ENCODE measurements at regions not wholly inside any gene's neighbourhood (a gene's known extent, or its start where the extent isn't known, plus 50 kb on each side); places are given as distances from the start of the nearest gene placed in this dataset.

DNA sequence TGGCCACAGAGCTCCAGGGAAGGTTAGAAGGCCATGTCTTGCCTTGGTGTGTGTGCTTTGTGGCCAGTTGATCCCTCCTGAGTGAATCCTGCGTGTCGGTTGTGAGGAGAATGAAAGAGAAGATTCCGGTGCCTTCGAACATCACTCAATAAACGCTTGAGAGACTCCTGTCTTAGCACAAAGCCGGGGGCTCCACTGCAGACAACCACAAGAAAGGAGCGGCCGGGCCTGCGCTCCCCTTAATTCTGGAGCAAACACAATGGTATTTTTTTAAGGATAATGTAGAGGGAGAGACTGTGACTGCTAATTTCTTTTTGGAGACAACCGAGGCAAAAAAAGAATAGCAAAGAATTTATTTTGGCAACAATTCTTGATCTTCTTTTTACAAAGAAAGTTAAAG lies 286.8 kb upstream of the SHH start:
- TF ChIP-seq EZH2 (IDR thresholded peaks at IDR 0.05; ENCODE audit: borderline replicate concordance, low read depth, low read length, poor library complexity, severe bottlenecking), result no peak
- TF ChIP-seq, protein P1, sequence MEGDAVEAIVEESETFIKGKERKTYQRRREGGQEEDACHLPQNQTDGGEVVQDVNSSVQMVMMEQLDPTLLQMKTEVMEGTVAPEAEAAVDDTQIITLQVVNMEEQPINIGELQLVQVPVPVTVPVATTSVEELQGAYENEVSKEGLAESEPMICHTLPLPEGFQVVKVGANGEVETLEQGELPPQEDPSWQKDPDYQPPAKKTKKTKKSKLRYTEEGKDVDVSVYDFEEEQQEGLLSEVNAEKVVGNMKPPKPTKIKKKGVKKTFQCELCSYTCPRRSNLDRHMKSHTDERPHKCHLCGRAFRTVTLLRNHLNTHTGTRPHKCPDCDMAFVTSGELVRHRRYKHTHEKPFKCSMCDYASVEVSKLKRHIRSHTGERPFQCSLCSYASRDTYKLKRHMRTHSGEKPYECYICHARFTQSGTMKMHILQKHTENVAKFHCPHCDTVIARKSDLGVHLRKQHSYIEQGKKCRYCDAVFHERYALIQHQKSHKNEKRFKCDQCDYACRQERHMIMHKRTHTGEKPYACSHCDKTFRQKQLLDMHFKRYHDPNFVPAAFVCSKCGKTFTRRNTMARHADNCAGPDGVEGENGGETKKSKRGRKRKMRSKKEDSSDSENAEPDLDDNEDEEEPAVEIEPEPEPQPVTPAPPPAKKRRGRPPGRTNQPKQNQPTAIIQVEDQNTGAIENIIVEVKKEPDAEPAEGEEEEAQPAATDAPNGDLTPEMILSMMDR (conservative IDR thresholded peaks at IDR 0.05; ENCODE audit: low read depth, low read length), result no peak
- H3K27me3 ChIP-seq (replicated peaks; ENCODE audit: insufficient read depth, low read depth, low read length, poor library complexity), result peaks cover 4% of the 10 kb centered on the region
- no peak for DNase-seq (ENCODE audit: low spot score)
- H3K9me3 ChIP-seq (ENCODE audit: low read depth, low read length, poor library complexity, severe bottlenecking), result no peaks in the 10 kb centered on the region
- ChIA-PET POLR2A (ENCODE audit: low non-redundant PET) (no interaction called here), CTCF (no interaction called here)
- no TSS peak for BruUV-seq (replicated peaks)
- H3K27ac ChIP-seq (ENCODE audit: low read depth, low read length, poor library complexity, severe bottlenecking), result no peak overlapping the region
- H3K36me3 ChIP-seq (ENCODE audit: insufficient read depth, low read length, poor library complexity, severe bottlenecking), result no peaks in the 10 kb centered on the region
- H3K4me3 ChIP-seq (ENCODE audit: low read depth, low read length, poor library complexity, severe bottlenecking), result no peak overlapping the region
- H3K4me1 ChIP-seq (ENCODE audit: insufficient read depth, low read length, poor library complexity, severe bottlenecking), result no peaks in the 10 kb centered on the region
- intact Hi-C loops (cut with micrococcal nuclease; ENCODE audit: unreplicated experiment), result no loop called here

DNA sequence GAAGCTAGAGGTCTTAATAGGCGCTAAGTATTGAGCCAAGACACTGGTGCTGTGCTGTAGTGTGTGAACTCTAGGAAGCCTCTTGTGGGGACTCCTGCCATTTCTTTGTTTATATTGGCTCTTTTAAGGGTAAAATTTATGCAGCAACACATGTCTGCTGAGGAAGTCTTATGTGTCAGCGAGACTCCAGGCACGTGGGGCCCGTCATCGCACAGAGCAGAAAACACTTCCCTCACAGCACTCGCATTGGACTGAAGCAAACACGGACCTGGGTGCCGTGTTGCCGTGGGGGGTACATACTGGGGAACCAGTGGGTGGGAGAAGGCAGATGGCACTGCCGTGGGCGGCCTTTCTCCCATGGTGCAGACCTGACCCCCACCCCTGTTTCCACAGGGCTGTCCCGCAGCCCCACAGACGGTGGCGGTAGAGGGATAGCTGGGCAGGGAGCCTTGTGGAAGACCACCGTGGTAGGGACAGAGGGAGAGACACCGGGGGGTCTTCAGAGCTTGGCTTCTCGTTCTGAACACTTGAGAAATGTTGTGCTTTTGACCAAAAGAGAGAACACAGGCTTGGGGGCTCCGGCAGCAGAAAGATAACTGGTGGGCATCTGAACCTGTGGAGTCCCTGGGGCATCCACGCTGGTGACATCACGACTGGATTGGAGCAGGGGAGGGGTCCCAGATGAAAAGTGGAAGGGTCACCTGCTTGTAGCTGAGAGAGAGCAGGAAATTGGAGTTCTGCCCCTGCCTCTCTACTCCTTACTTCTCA lies 284.7 kb upstream of the SHH start:
- BruUV-seq (replicated peaks), result no TSS peak
- no peak for DNase-seq (ENCODE audit: low spot score)
- Histone ChIP-seq H3K4me3 (ENCODE audit: low read depth, low read length, poor library complexity, severe bottlenecking) (no peak overlapping the region), H3K4me1 (ENCODE audit: insufficient read depth, low read length, poor library complexity, severe bottlenecking) (no peaks in the 10 kb centered on the region), H3K9me3 (ENCODE audit: low read depth, low read length, poor library complexity, severe bottlenecking) (no peaks in the 10 kb centered on the region), H3K36me3 (ENCODE audit: insufficient read depth, low read length, poor library complexity, severe bottlenecking) (no peaks in the 10 kb centered on the region), H3K27me3 (replicated peaks; ENCODE audit: insufficient read depth, low read depth, low read length, poor library complexity) (no peaks in the 10 kb centered on the region), H3K27ac (ENCODE audit: low read depth, low read length, poor library complexity, severe bottlenecking) (no peak overlapping the region)
- ChIA-PET POLR2A (ENCODE audit: low non-redundant PET) (no interaction called here), CTCF (no interaction called here)
- no peak for TF ChIP-seq EZH2 (IDR thresholded peaks at IDR 0.05; ENCODE audit: borderline replicate concordance, low read depth, low read length, poor library complexity, severe bottlenecking)
- TF ChIP-seq, protein P1 (conservative IDR thresholded peaks at IDR 0.05; ENCODE audit: low read depth, low read length), result no peak
- intact Hi-C loops (cut with micrococcal nuclease; ENCODE audit: unreplicated experiment), result no loop called here

DNA sequence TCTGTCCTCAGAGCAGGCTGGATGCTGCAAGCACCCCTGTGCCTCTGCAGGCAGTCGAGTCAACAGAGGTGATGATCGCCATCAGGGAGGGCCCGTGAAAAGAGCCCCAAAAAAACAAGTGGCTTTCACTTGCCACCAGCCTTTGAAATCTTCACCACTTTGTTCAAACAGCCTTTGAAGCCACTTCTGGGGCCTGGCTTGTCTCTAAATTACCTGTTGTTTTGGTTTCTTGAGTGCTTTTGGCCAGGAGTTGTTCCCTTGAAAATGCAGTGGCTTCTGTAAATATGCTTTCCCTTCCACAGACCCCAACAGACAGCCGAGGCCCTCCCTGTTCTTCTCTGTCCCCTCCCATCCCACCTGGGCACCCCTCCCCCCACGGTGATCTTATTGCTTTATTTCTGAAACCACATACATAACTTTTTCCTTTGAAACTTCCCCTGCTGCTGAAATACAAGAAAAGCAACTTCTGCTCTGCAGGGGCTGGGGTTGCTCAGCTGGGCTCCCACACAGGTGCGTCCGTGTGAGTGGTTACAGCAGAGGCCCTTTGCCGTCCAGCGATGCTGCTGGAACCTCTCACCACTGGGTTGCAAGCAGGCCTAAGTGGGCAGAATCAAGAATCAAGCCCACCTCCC lies 283.8 kb upstream of the SHH start:
- ChIA-PET CTCF (no interaction called here), POLR2A (ENCODE audit: low non-redundant PET) (no interaction called here)
- Histone ChIP-seq H3K9me3 (ENCODE audit: low read depth, low read length, poor library complexity, severe bottlenecking) (no peaks in the 10 kb centered on the region), H3K36me3 (ENCODE audit: insufficient read depth, low read length, poor library complexity, severe bottlenecking) (no peaks in the 10 kb centered on the region), H3K27me3 (replicated peaks; ENCODE audit: insufficient read depth, low read depth, low read length, poor library complexity) (no peaks in the 10 kb centered on the region), H3K4me1 (ENCODE audit: insufficient read depth, low read length, poor library complexity, severe bottlenecking) (no peaks in the 10 kb centered on the region), H3K4me3 (ENCODE audit: low read depth, low read length, poor library complexity, severe bottlenecking) (no peak overlapping the region), H3K27ac (ENCODE audit: low read depth, low read length, poor library complexity, severe bottlenecking) (no peak overlapping the region)
- intact Hi-C loops (cut with micrococcal nuclease; ENCODE audit: unreplicated experiment), result no loop called here
- TF ChIP-seq EZH2 (IDR thresholded peaks at IDR 0.05; ENCODE audit: borderline replicate concordance, low read depth, low read length, poor library complexity, severe bottlenecking), result no peak
- TF ChIP-seq, protein P1 (conservative IDR thresholded peaks at IDR 0.05; ENCODE audit: low read depth, low read length), result no peak
- BruUV-seq (replicated peaks), result no TSS peak
- DNase-seq (ENCODE audit: low spot score), result no peak
